ENCODE measurements at regions not wholly inside any gene's neighbourhood (a gene's known extent, or its start where the extent isn't known, plus 50 kb on each side); places are given as distances from the start of the nearest gene placed in this dataset.
"Not testable (repeated sequence)": the region's sequence is repeated elsewhere in the genome, so short reads cannot be mapped to it uniquely, and the experiment has no call there.

- TF ChIP-seq CTCF (IDR thresholded peaks at IDR 0.05; ENCODE audit: poor library complexity, severe bottlenecking) = no peak
- Histone ChIP-seq H3K27me3 (ENCODE audit: insufficient read depth, poor library complexity, severe bottlenecking) (no peaks in the 10 kb centered on the region), H3K4me1 (ENCODE audit: insufficient read depth, poor library complexity, severe bottlenecking) (peaks cover 8% of the 10 kb centered on the region), H3K36me3 (ENCODE audit: low read depth) (no peaks in the 10 kb centered on the region), H3K4me3 (ENCODE audit: severe bottlenecking) (no peak overlapping the region), H3K9me3 (ENCODE audit: severe bottlenecking) (no peaks in the 10 kb centered on the region), H3K27ac (ENCODE audit: poor library complexity, severe bottlenecking) (no peak overlapping the region)
- ATAC-seq (ENCODE audit: low read depth) (peak; percentile 70; the same call in 2 of the 3 replicates), DNase-seq (ENCODE audit: low spot score) (no peak)
Observed at GRCh38 chr10:30199376-30200016, 140.1 kb upstream of the JCAD start.

- ATAC-seq (ENCODE audit: low read depth) (no peak), DNase-seq (ENCODE audit: low spot score) (no peak)
- Histone ChIP-seq H3K4me3 (ENCODE audit: severe bottlenecking) (no peak overlapping the region), H3K36me3 (ENCODE audit: low read depth) (no peaks in the 10 kb centered on the region), H3K27me3 (ENCODE audit: insufficient read depth, poor library complexity, severe bottlenecking) (no peaks in the 10 kb centered on the region), H3K27ac (ENCODE audit: poor library complexity, severe bottlenecking) (no peak overlapping the region), H3K4me1 (ENCODE audit: insufficient read depth, poor library complexity, severe bottlenecking) (peaks cover 8% of the 10 kb centered on the region), H3K9me3 (ENCODE audit: severe bottlenecking) (no peaks in the 10 kb centered on the region)
- no peak for TF ChIP-seq CTCF (IDR thresholded peaks at IDR 0.05; ENCODE audit: poor library complexity, severe bottlenecking)
Observed at GRCh38 chr10:30197186-30197585, 137.8 kb upstream of the JCAD start.

GRCh38 chr10:30196559-30196958, 137.2 kb upstream of the JCAD start:
- not testable (repeated sequence) for ATAC-seq (ENCODE audit: low read depth); H3K27ac ChIP-seq (ENCODE audit: poor library complexity, severe bottlenecking); H3K4me1 ChIP-seq (ENCODE audit: insufficient read depth, poor library complexity, severe bottlenecking); H3K36me3 ChIP-seq (ENCODE audit: low read depth); H3K27me3 ChIP-seq (ENCODE audit: insufficient read depth, poor library complexity, severe bottlenecking); H3K4me3 ChIP-seq (ENCODE audit: severe bottlenecking); DNase-seq (ENCODE audit: low spot score); H3K9me3 ChIP-seq (ENCODE audit: severe bottlenecking)

DNA sequence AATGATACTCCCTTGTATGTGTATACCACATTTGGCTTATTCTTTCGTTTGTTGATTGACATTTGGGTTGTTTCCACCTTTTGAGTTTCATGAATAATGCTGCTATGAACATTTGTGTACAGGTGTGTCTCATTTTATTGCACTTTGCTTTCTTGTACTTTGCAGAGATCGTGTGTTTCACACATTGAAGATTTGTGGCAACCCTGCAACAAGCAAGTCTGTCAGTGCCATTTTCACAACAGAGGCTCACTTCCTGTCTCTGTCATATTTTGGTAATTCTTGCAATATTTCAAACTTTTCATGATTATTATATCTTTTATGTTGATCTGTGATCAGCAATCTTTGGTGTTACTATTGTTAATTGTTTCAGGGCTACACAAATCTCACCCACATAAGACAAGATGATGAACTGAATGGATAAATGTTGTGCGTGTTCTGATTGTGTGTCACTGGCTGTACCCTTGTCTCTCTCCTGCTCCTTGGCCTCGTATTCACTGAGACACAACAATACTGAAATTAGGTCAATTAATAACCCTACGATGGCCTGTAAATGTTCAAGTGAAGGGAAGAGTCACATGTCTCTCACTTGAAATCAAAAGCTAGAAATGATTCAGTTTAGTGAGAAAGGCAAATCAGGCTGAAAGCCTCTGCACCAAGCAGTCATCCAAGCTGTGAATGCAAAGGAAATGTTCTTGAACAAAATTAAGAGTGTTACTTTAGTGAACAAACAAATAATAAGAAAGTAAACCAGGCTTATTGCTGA, 133.6 kb upstream of the JCAD start:
- no peaks in the 10 kb centered on the region for H3K36me3 ChIP-seq (ENCODE audit: low read depth)
- no peak overlapping the region for H3K4me3 ChIP-seq (ENCODE audit: severe bottlenecking)
- H3K4me1 ChIP-seq (ENCODE audit: insufficient read depth, poor library complexity, severe bottlenecking) = no peaks in the 10 kb centered on the region
- no peaks in the 10 kb centered on the region for H3K27me3 ChIP-seq (ENCODE audit: insufficient read depth, poor library complexity, severe bottlenecking)
- no peak overlapping the region for H3K27ac ChIP-seq (ENCODE audit: poor library complexity, severe bottlenecking)
- H3K9me3 ChIP-seq (ENCODE audit: severe bottlenecking) = no peaks in the 10 kb centered on the region
- no peak for ATAC-seq (ENCODE audit: low read depth)
- no peak for DNase-seq (ENCODE audit: low spot score)
- no peak for TF ChIP-seq CTCF (IDR thresholded peaks at IDR 0.05; ENCODE audit: poor library complexity, severe bottlenecking)

DNA sequence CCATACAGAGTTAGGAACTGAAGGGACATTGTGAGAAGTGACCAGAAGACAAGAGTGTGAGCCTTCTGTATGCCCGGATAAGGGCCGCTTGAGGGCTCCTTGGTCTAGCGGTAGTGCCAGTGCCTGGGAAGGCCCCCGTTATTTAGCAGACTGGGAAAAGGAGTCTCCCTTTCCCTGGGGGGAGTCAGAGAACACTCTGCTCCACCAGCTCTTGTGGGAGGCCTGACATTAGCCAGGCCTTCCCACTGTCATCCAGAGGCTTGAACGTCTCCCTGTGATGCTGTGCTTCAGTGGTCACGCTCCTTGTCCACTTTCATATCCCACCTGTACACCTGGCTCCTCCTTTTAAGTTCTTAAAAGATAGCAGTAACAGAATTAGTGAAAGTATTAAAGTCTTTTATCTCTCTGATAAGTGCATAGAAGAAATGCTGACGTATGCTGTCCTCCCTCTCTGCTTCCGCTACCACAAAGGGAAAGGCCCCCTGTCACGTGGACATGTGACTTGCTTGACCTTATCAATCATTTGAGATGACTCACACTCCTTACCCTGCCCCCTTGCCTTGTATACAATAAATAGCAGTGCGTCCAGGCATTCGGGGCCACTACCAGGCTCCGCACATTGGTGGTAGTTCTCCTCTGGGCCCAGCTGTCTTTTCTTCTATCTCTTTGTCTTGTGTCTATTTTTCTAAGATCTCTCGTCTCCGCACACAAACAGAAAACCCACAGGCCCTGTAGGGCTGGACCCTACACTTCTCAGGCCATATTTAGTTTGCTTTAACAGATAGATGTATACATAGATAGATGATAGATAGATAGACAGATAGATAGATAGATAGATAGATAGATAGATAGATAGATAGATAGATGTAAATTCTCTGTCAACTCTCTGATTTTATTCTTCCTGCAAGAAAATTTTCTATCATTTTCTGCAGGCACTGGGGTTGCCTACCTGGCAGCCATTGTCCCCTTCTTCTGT, 131.5 kb upstream of the JCAD start:
- Histone ChIP-seq H3K4me1 (ENCODE audit: insufficient read depth, poor library complexity, severe bottlenecking) (peaks cover 7% of the 10 kb centered on the region), H3K4me3 (ENCODE audit: severe bottlenecking) (no peak overlapping the region), H3K9me3 (ENCODE audit: severe bottlenecking) (no peaks in the 10 kb centered on the region), H3K27me3 (ENCODE audit: insufficient read depth, poor library complexity, severe bottlenecking) (no peaks in the 10 kb centered on the region), H3K36me3 (ENCODE audit: low read depth) (no peaks in the 10 kb centered on the region), H3K27ac (ENCODE audit: poor library complexity, severe bottlenecking) (no peak overlapping the region)
- ATAC-seq (ENCODE audit: low read depth) = no peak
- no peak for DNase-seq (ENCODE audit: low spot score)
- no peak for TF ChIP-seq CTCF (IDR thresholded peaks at IDR 0.05; ENCODE audit: poor library complexity, severe bottlenecking)
